Stimulated activated CD4-positive, alpha-beta T cell treated with anti-CD3 and anti-CD28 coated beads, Interleukin-4, amount 100 ng/mL, for 24 hours (primary cell): ENCODE measurements at regions not wholly inside any gene's neighbourhood (a gene's known extent, or its start where the extent isn't known, plus 50 kb on each side); places are given as distances from the start of the nearest gene placed in this dataset.
"Not testable (repeated sequence)": the region's sequence is repeated elsewhere in the genome, so short reads cannot be mapped to it uniquely, and the experiment has no call there.

Experiments
- DNase-seq: peaks from one replicate; pipeline ENCODE4 v3.0.0-alpha.2; 2020

- no peak for DNase-seq
Observed at GRCh38 chr1:30660241-30660640, 63.1 kb downstream of the MATN1 start.

- DNase-seq: no peak
Observed at GRCh38 chr1:30659702-30660101, 63.7 kb downstream of the MATN1 start.

- DNase-seq: not testable (repeated sequence)
Observed at GRCh38 chr1:30658375-30658774, 65.0 kb downstream of the MATN1 start.

DNA sequence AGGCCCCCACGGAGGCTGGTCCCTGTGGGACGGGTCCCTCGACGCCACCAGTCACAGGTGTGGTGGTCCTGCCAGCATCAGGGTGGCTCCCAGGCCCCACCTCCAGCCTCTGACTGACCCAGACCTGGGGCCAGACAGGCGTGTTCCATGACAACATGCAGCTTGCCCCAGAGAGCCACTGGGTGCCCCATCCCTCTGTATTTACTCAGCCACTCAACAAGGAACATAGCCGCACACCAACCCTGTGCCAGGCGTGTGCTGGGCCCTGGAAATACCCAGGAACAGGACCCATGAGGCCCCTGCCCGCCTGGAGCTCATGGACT is 65.4 kb downstream of the MATN1 start:
- DNase-seq: no peak

GRCh38 chr1:30657131-30658013 is 66.0 kb downstream of the MATN1 start:
- DNase-seq: no peak

DNA sequence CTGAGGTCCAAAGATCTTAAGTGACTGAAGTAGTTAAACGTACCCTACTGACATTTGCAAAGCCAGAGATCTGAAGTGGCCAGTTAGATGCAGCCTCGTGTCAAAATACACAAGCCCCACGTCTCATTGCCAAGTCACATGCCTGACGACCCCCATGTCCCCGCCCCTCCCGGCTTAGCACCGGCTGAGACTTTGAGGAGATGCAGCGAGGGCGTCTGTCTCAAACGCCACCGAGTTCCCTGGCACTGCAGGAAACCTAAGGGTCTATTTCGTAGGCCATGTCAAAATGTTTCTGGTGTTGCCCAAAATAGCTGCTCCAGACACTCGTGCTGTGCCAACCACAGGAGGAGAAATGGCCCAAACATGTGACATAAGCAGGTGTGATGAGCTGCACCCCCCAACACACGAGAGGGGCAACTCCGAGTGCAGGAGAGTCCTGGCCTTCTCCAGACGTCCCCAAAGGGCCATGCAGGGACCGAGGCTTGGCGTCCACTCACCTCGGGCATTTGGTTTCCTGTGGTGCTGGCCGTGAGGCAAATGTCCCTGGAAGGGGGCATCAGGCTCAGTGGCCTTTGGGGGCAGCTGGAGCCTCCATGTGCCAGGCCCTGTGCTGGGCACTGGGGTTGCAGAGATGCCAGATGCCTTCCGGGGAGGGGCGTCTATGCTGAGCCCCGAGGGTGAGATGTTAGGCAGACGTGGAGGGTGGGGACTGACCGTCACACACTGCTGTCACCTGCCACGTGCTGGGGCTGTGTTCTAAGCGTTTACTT is 67.0 kb downstream of the MATN1 start:
- DNase-seq: no peak

DNA sequence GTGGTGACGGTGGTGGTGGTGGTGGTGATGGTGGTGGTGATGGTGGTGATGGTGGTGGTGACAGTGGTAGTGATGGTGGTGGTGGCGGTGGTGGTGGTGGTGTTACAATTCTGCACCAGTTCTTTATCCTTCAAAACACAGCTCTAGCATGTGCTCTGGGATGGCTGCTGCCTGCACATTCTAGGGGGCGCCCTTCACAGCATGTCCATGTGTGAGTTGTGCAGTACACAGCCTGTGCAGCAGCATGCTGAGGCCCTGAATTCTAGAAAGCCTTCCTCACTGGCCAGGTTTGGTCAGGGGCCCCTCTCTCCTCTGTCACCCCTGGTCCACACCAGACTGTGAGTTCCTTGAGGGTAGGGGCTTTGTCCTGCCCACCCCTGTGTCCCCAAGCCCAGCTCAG is 67.7 kb downstream of the MATN1 start:
- DNase-seq: no peak

DNA sequence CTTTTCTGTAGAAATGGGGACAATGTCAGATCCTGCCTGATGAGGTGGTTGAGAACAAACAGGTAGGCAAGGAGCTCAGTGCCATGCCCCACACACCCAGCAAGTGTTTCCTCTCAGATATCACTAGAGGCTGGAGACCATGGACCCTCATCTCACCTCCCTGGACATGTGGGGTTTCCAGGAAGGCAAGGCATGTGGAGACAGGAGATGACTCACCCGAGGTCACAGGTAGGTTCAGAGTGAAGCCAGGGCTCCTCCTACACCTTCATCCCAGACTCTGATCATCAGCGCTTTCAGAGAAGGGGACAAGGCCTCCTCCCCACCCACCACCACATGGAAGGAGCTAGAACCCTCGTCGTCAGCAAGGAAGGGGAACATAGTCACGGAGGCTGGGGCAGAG is 69.2 kb downstream of the MATN1 start:
- DNase-seq: no peak

DNA sequence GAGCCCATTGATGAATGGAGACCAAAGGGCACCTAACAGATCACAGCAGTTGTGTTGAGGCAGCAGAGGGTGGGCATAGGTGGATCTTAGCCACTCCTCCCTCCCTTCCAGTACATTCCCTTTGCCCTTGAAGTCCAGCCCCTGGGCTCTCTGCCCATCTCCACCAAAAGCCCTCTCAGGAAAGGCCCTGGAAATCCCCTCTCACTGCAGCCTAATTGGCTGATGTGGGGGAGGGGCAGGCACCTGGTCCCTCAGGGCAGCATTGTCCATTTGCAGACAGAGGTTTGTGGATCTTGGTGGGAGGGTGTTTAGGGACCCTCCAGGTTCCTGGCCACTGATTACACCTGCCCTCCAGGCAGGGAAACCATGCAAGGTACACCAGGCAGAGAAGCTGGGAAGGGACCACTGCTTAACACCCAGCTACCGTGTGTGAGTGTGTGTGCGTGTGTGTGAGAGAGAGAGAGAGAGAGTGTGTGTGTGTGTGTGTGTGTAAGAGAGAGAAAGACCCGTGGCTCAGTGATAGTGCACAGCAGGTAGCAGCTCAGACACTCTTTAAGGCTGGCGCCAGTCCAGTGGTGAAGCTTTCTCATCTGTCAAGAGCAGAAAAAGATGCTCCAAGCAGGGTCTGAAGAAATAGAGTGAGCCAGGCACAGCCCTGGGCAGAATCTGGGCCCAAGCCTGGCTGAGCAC is 71.1 kb downstream of the MATN1 start:
- DNase-seq: no peak

- DNase-seq: not testable (repeated sequence)
Observed at GRCh38 chr1:30651395-30651794, 72.0 kb downstream of the MATN1 start.

- no peak for DNase-seq
Observed at GRCh38 chr1:30650968-30651320, 72.4 kb downstream of the MATN1 start.

GRCh38 chr1:30650038-30650967 is 73.1 kb downstream of the MATN1 start:
- no peak for DNase-seq

DNA sequence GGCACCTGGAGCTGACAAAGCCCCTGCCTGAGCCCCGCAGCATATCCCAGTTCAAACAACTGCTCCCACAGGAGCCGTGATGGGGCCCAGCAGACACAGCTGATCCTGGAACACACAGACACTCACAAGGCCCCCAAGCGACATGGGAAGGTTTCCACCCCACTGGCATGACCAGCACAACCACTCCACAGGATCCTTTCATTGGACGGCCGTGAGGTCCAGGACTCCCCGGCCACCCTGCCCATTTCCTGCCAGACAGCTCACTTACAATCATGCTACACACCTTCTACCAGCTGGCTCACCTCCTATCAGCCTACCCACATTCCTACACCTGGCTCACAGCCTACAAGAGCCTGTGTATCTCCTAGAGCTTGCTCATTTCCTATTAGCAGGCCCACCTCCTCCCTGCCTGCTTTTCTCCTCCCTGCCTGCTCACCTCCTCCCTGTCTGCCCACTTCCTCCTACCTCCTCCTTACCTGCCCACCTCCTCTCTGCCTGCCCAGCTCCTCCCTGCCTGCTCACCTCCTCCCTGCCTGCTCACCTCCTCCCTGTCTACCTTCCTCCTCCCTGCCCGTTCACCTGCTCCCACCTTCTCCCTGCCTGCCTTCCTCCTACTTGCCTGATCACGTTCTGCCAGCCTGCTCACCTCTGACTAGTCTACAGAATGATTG is 73.9 kb downstream of the MATN1 start:
- DNase-seq: no peak

DNA sequence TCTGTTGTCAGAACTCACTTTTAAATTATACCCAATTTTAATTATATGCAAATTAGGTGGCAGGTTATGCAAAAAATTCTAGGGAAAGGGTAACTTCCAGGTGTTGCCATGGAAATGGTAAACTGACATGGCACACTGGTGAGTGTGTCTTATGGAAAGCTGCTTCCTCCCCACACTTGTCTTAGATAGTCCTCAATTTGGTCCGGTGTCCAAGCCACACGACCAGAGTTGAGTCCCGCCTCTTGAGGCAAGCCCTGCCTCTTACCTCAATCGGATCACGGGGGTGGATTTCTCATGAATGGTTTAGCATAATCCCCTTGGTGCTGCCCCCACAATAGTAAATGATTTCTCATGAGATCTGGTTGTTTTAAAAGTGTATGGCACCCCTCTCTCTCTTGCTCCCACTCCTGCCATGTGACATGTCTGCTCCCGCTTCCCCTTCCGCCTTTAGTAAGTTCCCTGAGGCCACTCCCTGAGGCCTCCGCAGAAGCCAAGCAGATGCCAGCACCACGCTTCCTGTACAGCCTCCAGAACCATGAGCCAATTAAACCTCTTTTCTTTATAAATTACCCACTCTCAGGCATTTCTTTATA is 74.9 kb downstream of the MATN1 start:
- no peak for DNase-seq

DNA sequence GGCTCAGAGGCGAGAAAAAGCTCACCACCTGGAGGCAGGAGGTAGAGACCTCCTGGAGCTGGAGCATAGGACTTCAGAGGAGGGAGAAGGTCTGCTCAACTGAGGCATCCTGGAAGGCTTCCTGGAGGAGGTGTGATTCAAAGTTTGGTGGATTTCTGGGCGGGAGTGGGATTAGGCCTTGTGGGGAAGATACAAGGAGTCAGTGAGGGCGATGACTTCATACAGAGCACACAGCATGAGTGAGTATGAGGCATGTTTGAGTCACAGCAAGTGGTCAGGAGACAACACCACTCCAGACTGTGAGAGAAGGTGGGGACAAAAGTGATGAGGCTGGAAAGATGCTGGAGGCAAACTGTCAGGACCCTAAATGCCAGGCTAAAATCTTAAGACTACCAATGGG is 77.6 kb downstream of the MATN1 start:
- no peak for DNase-seq

DNA sequence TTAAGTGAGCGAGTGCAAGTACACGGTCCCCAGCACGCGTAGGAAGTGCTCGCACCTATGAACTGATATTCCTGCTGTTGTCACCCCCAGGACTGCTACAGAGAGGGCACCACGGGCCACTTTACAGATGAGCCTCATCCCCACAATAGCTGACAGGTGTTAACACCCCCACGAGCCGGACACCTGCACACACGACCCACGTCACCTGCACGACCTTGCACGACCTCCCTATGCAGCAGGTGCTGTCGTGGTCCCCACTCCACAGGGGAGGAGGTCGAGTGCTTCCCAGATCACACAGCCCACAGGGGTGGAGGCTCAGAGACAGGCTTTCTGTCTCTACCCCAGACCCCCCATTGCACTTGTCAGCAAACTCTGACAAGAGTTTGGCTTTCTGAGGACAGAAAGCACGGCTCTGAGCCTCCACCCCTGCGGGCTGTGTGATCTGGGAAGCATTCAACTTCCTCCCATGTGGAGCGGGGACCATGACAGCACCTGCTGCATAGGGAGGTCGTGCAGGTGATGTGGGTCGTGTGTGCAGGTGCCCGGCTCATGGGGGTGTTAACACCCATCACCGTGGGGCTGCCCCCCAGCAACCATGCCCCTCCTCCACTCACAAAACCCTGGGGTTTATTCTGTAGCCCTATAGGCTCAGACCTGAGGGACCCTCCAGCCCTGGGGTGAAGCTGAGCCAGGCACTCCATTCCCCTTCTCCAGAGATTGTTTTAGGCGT is 80.8 kb downstream of the MATN1 start:
- DNase-seq: no peak

DNA sequence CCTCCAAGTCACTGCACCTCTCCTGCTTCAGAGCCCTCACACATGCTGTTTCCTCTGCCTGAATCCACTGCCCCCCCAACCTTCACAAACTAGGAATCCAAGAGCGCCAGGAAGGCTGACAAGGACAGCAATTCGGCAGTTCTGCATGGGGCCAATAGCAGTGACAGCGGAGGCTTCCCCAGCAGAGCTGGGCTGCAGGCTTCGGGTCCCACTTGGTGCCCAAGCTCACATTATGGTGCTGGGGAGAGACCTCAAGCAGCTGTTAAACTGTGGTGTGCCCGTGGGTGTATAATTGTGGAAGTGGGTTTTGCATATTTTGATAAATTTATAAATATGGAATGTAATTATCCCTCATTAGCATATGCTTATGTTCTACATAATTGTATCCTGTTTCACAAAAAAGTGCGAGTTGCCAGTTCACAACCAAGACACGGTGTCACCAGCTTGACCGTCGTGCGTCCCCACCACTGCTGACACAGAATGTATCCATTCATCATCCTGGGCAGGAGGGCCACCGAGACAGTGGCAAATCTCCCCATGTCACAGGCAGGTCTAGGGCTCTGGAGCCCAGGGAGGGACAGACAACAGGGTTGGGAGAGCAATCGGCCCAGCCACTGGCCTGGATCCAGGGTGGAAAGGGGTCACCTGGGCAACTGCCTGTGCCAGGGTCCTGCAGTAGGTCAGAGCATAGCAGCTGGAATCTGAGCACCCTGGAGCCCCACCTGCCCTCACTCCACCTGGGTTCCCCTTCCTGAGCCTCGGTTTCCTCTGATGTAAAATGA is 81.6 kb downstream of the MATN1 start:
- no peak for DNase-seq

GRCh38 chr1:30639881-30640452 is 83.4 kb downstream of the MATN1 start:
- no peak for DNase-seq

- DNase-seq: no peak
Observed at GRCh38 chr1:30638811-30639210, 84.6 kb downstream of the MATN1 start.

GRCh38 chr1:30638086-30638485 is 85.3 kb downstream of the MATN1 start:
- DNase-seq: no peak
